Adrenal gland (tissue), 9 donors: ENCODE measurements at regions not wholly inside any gene's neighbourhood (a gene's known extent, or its start where the extent isn't known, plus 50 kb on each side); places are given as distances from the start of the nearest gene placed in this dataset.
"Not testable (repeated sequence)": the region's sequence is repeated elsewhere in the genome, so short reads cannot be mapped to it uniquely, and the experiment has no call there.

Experiments
- DNase-seq, 7 donors: peaks; one replicate each; pipeline ENCODE4 v3.0.0-alpha.2; 2019 to 2020
- H3K27ac ChIP-seq, 5 donors: fragments of 200-600 bp; sonication (generic) in 4 of 5; 1 replicate in 3 of 5; 2 replicates in 2 of 5; pipeline versions ENCODE4 v1.5.1 to v1.8.0; 2016 to 2020; ENCODE audit warnings: mild to moderate bottlenecking in 1 of 5
- H3K27me3 ChIP-seq: fragments of 200-600 bp; 2 replicates; pipeline ENCODE4 v1.8.0; 2021
- H3K36me3 ChIP-seq, 2 donors: fragments of 200-600 bp; replicated peaks in 1 of 2; 1 replicate in 1 of 2; 2 replicates in 1 of 2; pipeline versions ENCODE4 v1.5.1 to v1.8.0; 2018 to 2022
- H3K4me1 ChIP-seq, 2 donors: fragments of 200-600 bp; replicated peaks in 1 of 2; 1 replicate in 1 of 2; 2 replicates in 1 of 2; pipeline versions ENCODE4 v1.5.1 to v1.8.0; 2018 to 2021
- H3K4me3 ChIP-seq, 4 donors: fragments of 200-600 bp; sonication (generic) in 3 of 4; one replicate each; pipeline ENCODE4 v1.5.1; 2016 to 2018
- H3K9me3 ChIP-seq, 3 donors: fragments of 200-600 bp; sonication (generic) in 1 of 3; replicated peaks in 1 of 3; 1 replicate in 2 of 3; 2 replicates in 1 of 3; pipeline versions ENCODE4 v1.5.1 to v1.8.0; 2016 to 2021
- POLR2A ChIP-seq, 2 donors: fragments of 450-650 bp; IDR thresholded peaks; one replicate each; pipeline ENCODE4 v1.6.1; 2017; ENCODE audit warnings: antibody characterized with exemption in 2 of 2, mild to moderate bottlenecking in 2 of 2, moderate library complexity in 1 of 2
- WGBS, 4 donors: extraction: QIAGEN DNeasy Blood & Tissue Kit in 2 of 4; methylation state at CpG; one replicate each; pipeline versions ENCODE4 v1.1.5 to v1.1.7; 2013 to 2017; 5-methylcytosine and 5-hydroxymethylcytosine counted together
- intact Hi-C, 2 donors: fragments of 100-400 bp; cut with DNase I; formaldehyde crosslinking; loops; one replicate each; pipeline versions ENCODE4 v1.14.1 to v1.15.0; 2022 to 2023
- TF ChIP-seq, protein P1 (sequence below), 6 experiments: fragments of 450-650 bp in 4 of 6; fragments of 200-600 bp in 2 of 6; sonication (generic) in 1 of 6; IDR thresholded peaks; 1 replicate in 5 of 6; 2 replicates in 1 of 6; pipeline versions ENCODE4 v1.5.1 to v1.8.0; 2016 to 2021; ENCODE audit warnings: antibody characterized with exemption in 6 of 6, mild to moderate bottlenecking in 2 of 6, moderate library complexity in 1 of 6
- donor health status: healthy with polysubstance abuse.
- donor health status: Bipolar disorder and iron deficiency.
- donor health status: DM: yes; HTN: yes; CAD: no.
- donor health status: DM: no; HTN: no; CAD: no.
- donor health status: DM: no; HTN: no; CAD: no.

DNA sequence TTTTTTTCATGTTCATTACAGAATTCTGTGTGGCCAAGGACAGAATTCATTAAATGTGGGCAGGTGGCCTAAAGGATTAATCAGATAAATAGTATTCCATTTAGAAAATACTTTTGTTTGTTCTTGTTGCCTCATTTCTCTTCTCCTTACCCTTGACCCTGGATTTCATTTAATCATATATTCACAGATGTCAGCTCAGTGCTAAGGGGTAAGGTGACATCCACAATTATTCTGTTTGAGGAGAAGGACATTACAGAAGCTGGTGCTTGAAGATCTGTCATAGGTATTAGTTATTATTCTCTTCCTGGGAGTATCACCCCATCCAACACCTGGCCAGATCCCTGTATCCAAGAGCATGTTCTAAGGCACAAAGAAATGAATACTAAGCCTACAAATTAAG is 961.1 kb downstream of the XPNPEP1 start:
- DNase-seq = no peak
- Histone ChIP-seq H3K4me3 (no peak overlapping the region), H3K4me1 (no peaks in the 10 kb centered on the region), H3K27ac (no peak overlapping the region), H3K27me3 (no peaks in the 10 kb centered on the region), H3K9me3 (no peaks in the 10 kb centered on the region), H3K36me3 (no peaks in the 10 kb centered on the region)
- TF ChIP-seq, protein P1, sequence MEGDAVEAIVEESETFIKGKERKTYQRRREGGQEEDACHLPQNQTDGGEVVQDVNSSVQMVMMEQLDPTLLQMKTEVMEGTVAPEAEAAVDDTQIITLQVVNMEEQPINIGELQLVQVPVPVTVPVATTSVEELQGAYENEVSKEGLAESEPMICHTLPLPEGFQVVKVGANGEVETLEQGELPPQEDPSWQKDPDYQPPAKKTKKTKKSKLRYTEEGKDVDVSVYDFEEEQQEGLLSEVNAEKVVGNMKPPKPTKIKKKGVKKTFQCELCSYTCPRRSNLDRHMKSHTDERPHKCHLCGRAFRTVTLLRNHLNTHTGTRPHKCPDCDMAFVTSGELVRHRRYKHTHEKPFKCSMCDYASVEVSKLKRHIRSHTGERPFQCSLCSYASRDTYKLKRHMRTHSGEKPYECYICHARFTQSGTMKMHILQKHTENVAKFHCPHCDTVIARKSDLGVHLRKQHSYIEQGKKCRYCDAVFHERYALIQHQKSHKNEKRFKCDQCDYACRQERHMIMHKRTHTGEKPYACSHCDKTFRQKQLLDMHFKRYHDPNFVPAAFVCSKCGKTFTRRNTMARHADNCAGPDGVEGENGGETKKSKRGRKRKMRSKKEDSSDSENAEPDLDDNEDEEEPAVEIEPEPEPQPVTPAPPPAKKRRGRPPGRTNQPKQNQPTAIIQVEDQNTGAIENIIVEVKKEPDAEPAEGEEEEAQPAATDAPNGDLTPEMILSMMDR (IDR thresholded peaks at IDR 0.05) = no peak
- TF ChIP-seq POLR2A (IDR thresholded peaks at IDR 0.05) = no peak
- intact Hi-C loops = no loop called here

DNA sequence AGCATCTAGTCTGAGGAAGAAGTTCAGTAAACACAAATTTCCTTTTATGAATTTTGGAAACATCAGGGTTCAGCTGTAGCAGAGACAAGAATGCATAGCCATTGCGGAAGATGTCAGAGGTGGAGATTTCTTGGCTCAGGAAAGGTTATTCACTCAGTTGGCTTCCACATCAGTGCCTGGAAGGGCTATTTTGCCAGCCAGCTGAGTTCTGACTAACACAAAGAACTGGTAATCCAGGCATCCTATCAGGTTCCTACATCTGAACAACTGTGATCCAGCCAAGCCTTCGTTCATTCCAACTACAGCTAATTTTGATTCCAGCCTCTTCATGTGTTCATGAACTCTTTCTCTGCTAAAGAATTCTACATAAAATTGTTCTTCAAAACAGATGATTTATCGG is 965.6 kb downstream of the XPNPEP1 start:
- intact Hi-C loops = no loop called here
- Histone ChIP-seq H3K4me1 (no peaks in the 10 kb centered on the region), H3K27me3 (no peaks in the 10 kb centered on the region), H3K36me3 (no peaks in the 10 kb centered on the region), H3K4me3 (no peak overlapping the region), H3K27ac (no peak overlapping the region), H3K9me3 (no peaks in the 10 kb centered on the region)
- WGBS, 4 donors = 56 to 72% (median 66%) methylated on average over 3 of the region's 3 CpGs
- DNase-seq = peak in 3 of 7 donors; percentile 5 to 54 (median 17)
- TF ChIP-seq, protein P1 (IDR thresholded peaks at IDR 0.05) = no peak
- no peak for TF ChIP-seq POLR2A (IDR thresholded peaks at IDR 0.05)

DNA sequence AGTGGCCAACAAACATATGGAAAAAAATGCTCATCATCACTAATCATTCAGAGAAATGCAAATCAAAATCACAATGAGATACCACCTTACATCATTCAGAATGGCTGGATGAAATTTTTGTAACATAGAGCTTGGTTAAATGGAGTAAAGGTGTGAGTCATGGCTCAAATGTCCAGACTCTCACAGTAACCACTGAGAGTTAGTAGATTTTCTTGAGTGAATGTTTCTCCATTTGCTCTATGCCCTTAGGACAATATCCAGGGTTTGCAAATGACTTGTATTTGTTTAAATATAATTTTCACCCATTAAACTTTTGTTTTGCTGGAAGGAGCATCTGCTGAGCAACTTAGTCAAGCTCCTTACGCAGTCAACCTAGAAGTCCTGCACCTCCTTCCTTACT is 967.2 kb downstream of the XPNPEP1 start:
- 78 to 88% (median 84%) methylated on average over 1 of the region's 1 CpG for WGBS, 4 donors

DNA sequence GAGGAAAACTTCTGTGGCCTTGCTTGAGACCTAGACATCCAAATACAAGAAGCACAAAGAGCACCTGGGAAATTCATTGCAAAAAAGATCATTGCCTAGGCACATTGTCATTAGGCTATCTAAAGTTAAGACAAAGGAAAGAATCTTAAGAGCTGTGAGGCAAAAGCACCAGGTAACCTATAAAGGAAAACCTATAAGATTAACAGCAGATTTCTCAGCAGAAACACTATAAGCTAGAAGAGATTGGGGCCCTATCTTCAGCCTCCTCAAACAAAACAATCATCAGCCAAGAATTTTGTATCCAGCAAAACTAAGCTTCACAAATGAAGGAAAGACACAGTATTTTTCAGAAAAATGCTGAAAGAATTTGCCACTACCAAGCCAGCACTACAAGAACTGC is 1003.3 kb downstream of the XPNPEP1 start:
- H3K4me3 ChIP-seq, intact Hi-C loops, H3K4me1 ChIP-seq, H3K27ac ChIP-seq, H3K9me3 ChIP-seq, DNase-seq, H3K36me3 ChIP-seq, H3K27me3 ChIP-seq: not testable (repeated sequence)

More for the DNA sequence above, 967.2 kb downstream of the XPNPEP1 start:
- H3K4me1 ChIP-seq = no peaks in the 10 kb centered on the region
- intact Hi-C loops = no loop called here
- TF ChIP-seq, protein P1 (IDR thresholded peaks at IDR 0.05) = no peak
- TF ChIP-seq POLR2A (IDR thresholded peaks at IDR 0.05) = no peak
- no peaks in the 10 kb centered on the region for H3K9me3 ChIP-seq
- no peaks in the 10 kb centered on the region for H3K27me3 ChIP-seq
- no peak overlapping the region for H3K27ac ChIP-seq
- H3K4me3 ChIP-seq = no peak overlapping the region
- no peak for DNase-seq
- H3K36me3 ChIP-seq = no peaks in the 10 kb centered on the region

DNA sequence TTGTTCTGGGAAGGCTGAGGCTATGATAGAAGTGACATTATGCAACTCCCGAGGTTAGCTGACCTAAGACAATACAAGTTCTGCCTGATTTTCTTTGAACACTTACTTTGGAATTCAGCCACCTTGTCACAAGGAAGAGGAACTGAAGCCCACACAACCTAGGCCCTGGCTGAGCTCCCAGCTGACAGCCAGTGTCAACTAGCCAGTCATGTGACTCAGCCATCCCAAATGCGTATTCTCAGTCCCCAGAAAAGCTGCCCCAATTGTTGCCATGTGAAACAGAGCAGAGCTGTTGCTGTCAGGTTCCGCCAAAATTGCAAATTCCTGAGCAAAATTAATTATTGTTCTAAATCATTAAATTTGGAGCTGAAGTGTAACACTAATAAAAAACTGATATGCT is 1010.0 kb downstream of the XPNPEP1 start:
- 61 to 77% (median 67%) methylated on average over 3 of the region's 3 CpGs for WGBS, 4 donors
- TF ChIP-seq, protein P1 (IDR thresholded peaks at IDR 0.05) = no peak
- TF ChIP-seq POLR2A (IDR thresholded peaks at IDR 0.05) = no peak
- intact Hi-C loops = no loop called here
- H3K4me3 ChIP-seq = no peak overlapping the region
- H3K4me1 ChIP-seq = no peaks in the 10 kb centered on the region
- H3K27ac ChIP-seq = no peak overlapping the region
- no peak for DNase-seq
- no peaks in the 10 kb centered on the region for H3K27me3 ChIP-seq
- no peaks in the 10 kb centered on the region for H3K9me3 ChIP-seq
- H3K36me3 ChIP-seq = no peaks in the 10 kb centered on the region
